SU-DHL-6 (cell line): ENCODE measurements at regions not wholly inside any gene's neighbourhood (a gene's known extent, or its start where the extent isn't known, plus 50 kb on each side); places are given as distances from the start of the nearest gene placed in this dataset.

Source experiments
- CTCF ChIP-seq: fragments of 200-600 bp; sonication (generic); IDR thresholded peaks from one replicate; pipeline ENCODE4 v1.5.1; 2017; ENCODE audit warnings: antibody characterized with exemption, mild to moderate bottlenecking, low read length, moderate library complexity; ENCODE audit not compliant: insufficient read depth, poor library complexity, severe bottlenecking
- EZH2phosphoT487 ChIP-seq: fragments of 200-600 bp; sonication (generic), shearing (Covaris generic); conservative IDR thresholded peaks from 2 replicates; pipeline ENCODE4 v1.6.1; 2018; ENCODE audit warnings: mild to moderate bottlenecking, antibody characterized with exemption, low read length, moderate library complexity, mixed read lengths

DNA sequence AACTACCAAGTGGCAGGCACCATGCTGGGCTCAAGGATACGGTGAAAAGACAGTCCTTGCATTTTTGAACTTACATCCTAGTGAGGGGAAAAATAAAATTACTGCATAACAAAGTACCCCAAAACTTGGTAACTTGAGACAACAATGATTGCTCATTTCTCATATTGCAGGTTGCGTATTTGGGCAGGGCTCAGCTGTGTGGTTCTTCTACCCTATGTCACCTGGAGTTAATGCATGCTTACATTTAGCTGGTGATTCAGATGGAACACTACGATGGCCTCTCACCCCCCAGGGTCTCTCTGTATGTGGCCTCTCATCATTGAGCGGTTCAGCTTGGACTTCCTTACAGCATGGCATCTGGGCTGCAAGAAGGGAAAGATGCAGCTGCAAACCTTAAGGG, 60.7 kb upstream of the RBM19 start:
- TF ChIP-seq CTCF (no peak), EZH2phosphoT487 (no peak)
